GM18861 (cell line): ENCODE measurements at regions not wholly inside any gene's neighbourhood (a gene's known extent, or its start where the extent isn't known, plus 50 kb on each side); places are given as distances from the start of the nearest gene placed in this dataset.

ENCODE experiments used
- ATAC-seq: cut with Tn5 transposase; IDR thresholded peaks from one replicate; pipeline ENCODE4 v1.9.1; 2021; ENCODE audit not compliant: unreplicated experiment

- ATAC-seq: no peak
Observed at GRCh38 chr4:176441594-176441993, 121.8 kb downstream of the SPCS3 start.

GRCh38 chr4:176443117-176443516 is 123.4 kb downstream of the SPCS3 start:
- ATAC-seq: no peak

GRCh38 chr4:176443646-176444409 is 124.1 kb downstream of the SPCS3 start:
- ATAC-seq: no peak

GRCh38 chr4:176444741-176445140 is 125.0 kb downstream of the SPCS3 start:
- no peak for ATAC-seq

GRCh38 chr4:176448761-176449160 is 129.0 kb downstream of the SPCS3 start:
- no peak for ATAC-seq

GRCh38 chr4:176451443-176451842 is 131.7 kb downstream of the SPCS3 start:
- ATAC-seq: no peak

- ATAC-seq: no peak
Observed at GRCh38 chr4:176453079-176453478, 133.3 kb downstream of the SPCS3 start.

- no peak for ATAC-seq
Observed at GRCh38 chr4:176453658-176454057, 133.9 kb downstream of the SPCS3 start.

GRCh38 chr4:176464748-176465147 is 145.0 kb downstream of the SPCS3 start:
- ATAC-seq: peak; percentile 99

- no peak for ATAC-seq
Observed at GRCh38 chr4:176467001-176467400, 147.2 kb downstream of the SPCS3 start.

- no peak for ATAC-seq
Observed at GRCh38 chr4:176469546-176469945, 149.8 kb downstream of the SPCS3 start.

GRCh38 chr4:176470671-176471070 is 150.9 kb downstream of the SPCS3 start:
- no peak for ATAC-seq

- ATAC-seq: no peak
Observed at GRCh38 chr4:176475067-176475466, 155.3 kb downstream of the SPCS3 start.

GRCh38 chr4:176478076-176478475 is 158.3 kb downstream of the SPCS3 start:
- no peak for ATAC-seq

- ATAC-seq: peak; percentile 58
Observed at GRCh38 chr4:176479767-176480166, 160.0 kb downstream of the SPCS3 start.

GRCh38 chr4:176482972-176483371 is 163.2 kb downstream of the SPCS3 start:
- ATAC-seq: no peak

- ATAC-seq: no peak
Observed at GRCh38 chr4:176484301-176484984, 164.7 kb downstream of the SPCS3 start.

- no peak for ATAC-seq
Observed at GRCh38 chr4:176489001-176489400, 169.2 kb downstream of the SPCS3 start.

GRCh38 chr4:176492646-176493302 is 173.0 kb downstream of the SPCS3 start:
- peak; percentile 100 for ATAC-seq

- no peak for ATAC-seq
Observed at GRCh38 chr4:176498617-176499256, 179.0 kb downstream of the SPCS3 start.

GRCh38 chr4:176499518-176499917 is 179.8 kb downstream of the SPCS3 start:
- ATAC-seq: no peak
